Lower leg skin (tissue), 3 donors: ENCODE measurements at regions not wholly inside any gene's neighbourhood (a gene's known extent, or its start where the extent isn't known, plus 50 kb on each side); places are given as distances from the start of the nearest gene placed in this dataset.

Source experiments
- POLR2A ChIP-seq, 2 donors: fragments of 450-650 bp; IDR thresholded peaks; one replicate each; pipeline ENCODE4 v1.6.1; 2016 to 2017; ENCODE audit warnings: antibody characterized with exemption in 2 of 2, mild to moderate bottlenecking in 1 of 2, moderate library complexity in 1 of 2
- TF ChIP-seq, protein P1 (sequence below), 3 donors: fragments of 450-650 bp; IDR thresholded peaks; one replicate each; pipeline ENCODE4 v1.5.1; 2016; ENCODE audit warnings: antibody characterized with exemption in 3 of 3, mild to moderate bottlenecking in 3 of 3, moderate library complexity in 2 of 3

- TF ChIP-seq POLR2A (IDR thresholded peaks at IDR 0.05) = no peak
- TF ChIP-seq, protein P1, sequence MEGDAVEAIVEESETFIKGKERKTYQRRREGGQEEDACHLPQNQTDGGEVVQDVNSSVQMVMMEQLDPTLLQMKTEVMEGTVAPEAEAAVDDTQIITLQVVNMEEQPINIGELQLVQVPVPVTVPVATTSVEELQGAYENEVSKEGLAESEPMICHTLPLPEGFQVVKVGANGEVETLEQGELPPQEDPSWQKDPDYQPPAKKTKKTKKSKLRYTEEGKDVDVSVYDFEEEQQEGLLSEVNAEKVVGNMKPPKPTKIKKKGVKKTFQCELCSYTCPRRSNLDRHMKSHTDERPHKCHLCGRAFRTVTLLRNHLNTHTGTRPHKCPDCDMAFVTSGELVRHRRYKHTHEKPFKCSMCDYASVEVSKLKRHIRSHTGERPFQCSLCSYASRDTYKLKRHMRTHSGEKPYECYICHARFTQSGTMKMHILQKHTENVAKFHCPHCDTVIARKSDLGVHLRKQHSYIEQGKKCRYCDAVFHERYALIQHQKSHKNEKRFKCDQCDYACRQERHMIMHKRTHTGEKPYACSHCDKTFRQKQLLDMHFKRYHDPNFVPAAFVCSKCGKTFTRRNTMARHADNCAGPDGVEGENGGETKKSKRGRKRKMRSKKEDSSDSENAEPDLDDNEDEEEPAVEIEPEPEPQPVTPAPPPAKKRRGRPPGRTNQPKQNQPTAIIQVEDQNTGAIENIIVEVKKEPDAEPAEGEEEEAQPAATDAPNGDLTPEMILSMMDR (IDR thresholded peaks at IDR 0.05) = no peak
Observed at GRCh38 chr4:185987961-185988627, 80.9 kb upstream of the TLR3 start.
